ENCODE measurements at regions not wholly inside any gene's neighbourhood (a gene's known extent, or its start where the extent isn't known, plus 50 kb on each side); places are given as distances from the start of the nearest gene placed in this dataset.

- Histone ChIP-seq H3K4me3 (no peak overlapping the region), H3K9me3 (no peaks in the 10 kb centered on the region), H3K36me3 (no peaks in the 10 kb centered on the region), H3K4me1 (no peaks in the 10 kb centered on the region), H3K27me3 (no peaks in the 10 kb centered on the region), H3K27ac (no peak overlapping the region)
- intact Hi-C loops (cut with DNase I): no loop called here
- WGBS, 2 donors: 87 to 88% methylated on average over 4 of the region's 4 CpGs
- TF ChIP-seq POLR2A (IDR thresholded peaks at IDR 0.05) (no peak), CTCF (IDR thresholded peaks at IDR 0.05) (no peak)
- DNase-seq: no peak
Observed at GRCh38 chr12:71060426-71060825, 97.4 kb downstream of the TSPAN8 start.

- DNase-seq: no peak
- Histone ChIP-seq H3K9me3 (no peaks in the 10 kb centered on the region), H3K4me3 (no peak overlapping the region), H3K27ac (no peak overlapping the region), H3K27me3 (no peaks in the 10 kb centered on the region), H3K4me1 (no peaks in the 10 kb centered on the region), H3K36me3 (no peaks in the 10 kb centered on the region)
- 62 to 72% methylated on average over 2 of the region's 2 CpGs for WGBS, 2 donors
- TF ChIP-seq CTCF (IDR thresholded peaks at IDR 0.05): no peak
- TF ChIP-seq POLR2A (IDR thresholded peaks at IDR 0.05): no peak
- intact Hi-C loops (cut with DNase I): no loop called here
Observed at GRCh38 chr12:71057330-71057729, 100.5 kb downstream of the TSPAN8 start.

- no peak for DNase-seq
- H3K4me1 ChIP-seq: no peaks in the 10 kb centered on the region
- 17 to 28% methylated on average over 2 of the region's 2 CpGs for WGBS, 2 donors
- H3K27ac ChIP-seq: no peak overlapping the region
- no peaks in the 10 kb centered on the region for H3K9me3 ChIP-seq
- intact Hi-C loops (cut with DNase I): no loop called here
- TF ChIP-seq CTCF (IDR thresholded peaks at IDR 0.05) (no peak), POLR2A (IDR thresholded peaks at IDR 0.05) (no peak)
- H3K4me3 ChIP-seq: no peak overlapping the region
- no peaks in the 10 kb centered on the region for H3K36me3 ChIP-seq
- H3K27me3 ChIP-seq: no peaks in the 10 kb centered on the region
Observed at GRCh38 chr12:71054551-71054950, 103.2 kb downstream of the TSPAN8 start.

- no peak for DNase-seq
- no peak overlapping the region for H3K4me3 ChIP-seq
- intact Hi-C loops (cut with DNase I): no loop called here
Observed at GRCh38 chr12:71046215-71046614, 111.6 kb downstream of the TSPAN8 start.

GRCh38 chr12:71045781-71046180 is 112.0 kb downstream of the TSPAN8 start:
- Histone ChIP-seq H3K36me3 (no peaks in the 10 kb centered on the region), H3K27ac (peak overlapping the region in 2 of 4 donors; percentile 40 to 45), H3K9me3 (no peaks in the 10 kb centered on the region), H3K27me3 (no peaks in the 10 kb centered on the region), H3K4me1 (no peaks in the 10 kb centered on the region), H3K4me3 (no peak overlapping the region)
- TF ChIP-seq POLR2A (IDR thresholded peaks at IDR 0.05) (no peak), CTCF (IDR thresholded peaks at IDR 0.05) (no peak)
- intact Hi-C loops (cut with DNase I): no loop called here
- 27 to 36% methylated on average over 1 of the region's 1 CpG for WGBS, 2 donors
- DNase-seq: no peak

More at GRCh38 chr12:71046215-71046614, 111.6 kb downstream of the TSPAN8 start:
- no peaks in the 10 kb centered on the region for H3K9me3 ChIP-seq
- TF ChIP-seq POLR2A (IDR thresholded peaks at IDR 0.05) (no peak), CTCF (IDR thresholded peaks at IDR 0.05) (no peak)
- no peaks in the 10 kb centered on the region for H3K27me3 ChIP-seq
- peak overlapping the region in 2 of 4 donors; percentile 40 to 45 for H3K27ac ChIP-seq
- no peaks in the 10 kb centered on the region for H3K36me3 ChIP-seq
- H3K4me1 ChIP-seq: no peaks in the 10 kb centered on the region
